ENCODE measurements at regions not wholly inside any gene's neighbourhood (a gene's known extent, or its start where the extent isn't known, plus 50 kb on each side); places are given as distances from the start of the nearest gene placed in this dataset.

GRCh38 chr5:28214292-28214691, 1175.9 kb upstream of the CDH9 start:
- TF ChIP-seq POLR2AphosphoS5 (IDR thresholded peaks at IDR 0.05; ENCODE audit: insufficient read depth, low read depth, low read length) (no peak), CTCF (IDR thresholded peaks at IDR 0.05; ENCODE audit: extremely low read depth in 1 of 2, insufficient read depth in 1 of 2, low read depth in 1 of 2, low read length in 2 of 2) (no peak), POLR2A (IDR thresholded peaks at IDR 0.05; ENCODE audit: low read depth, low read length) (no peak), MAX (IDR thresholded peaks at IDR 0.05; ENCODE audit: insufficient read depth, insufficient read length) (no peak), MYC (IDR thresholded peaks at IDR 0.05; ENCODE audit: low read depth, low read length) (no peak), EZH2 (IDR thresholded peaks at IDR 0.05; ENCODE audit: borderline replicate concordance, low read depth, low read length, severe bottlenecking) (no peak), JUN (IDR thresholded peaks at IDR 0.05; ENCODE audit: borderline replicate concordance, insufficient read depth, insufficient read length, low read depth) (no peak), FOS (IDR thresholded peaks at IDR 0.05; ENCODE audit: borderline replicate concordance, insufficient read depth, low read length) (no peak), GATA2 (IDR thresholded peaks at IDR 0.05; ENCODE audit: insufficient read depth, insufficient read length, low read depth, low read length) (no peak)

All from endothelial cell of umbilical vein (primary cell).